Osteoblast (primary cell): ENCODE measurements at regions not wholly inside any gene's neighbourhood (a gene's known extent, or its start where the extent isn't known, plus 50 kb on each side); places are given as distances from the start of the nearest gene placed in this dataset.

Experiments
- DNase-seq: peaks from one replicate; pipeline ENCODE4 v3.0.0; 2011; ENCODE audit warnings: low spot score, mixed read lengths; ENCODE audit not compliant: insufficient read length; ENCODE audit errors: missing footprints
- H2AFZ ChIP-seq: 2 replicates; pipeline ENCODE4 v1.6.0; 2011; ENCODE audit warnings: mild to moderate bottlenecking, low read length
- H3K27ac ChIP-seq: 2 replicates; pipeline ENCODE4 v1.5.1; 2011; ENCODE audit warnings: mild to moderate bottlenecking, low read depth, low read length, moderate library complexity
- H3K27me3 ChIP-seq: 2 replicates; pipeline ENCODE4 v1.6.0; 2012; ENCODE audit warnings: mild to moderate bottlenecking, control low read depth, inconsistent platforms, low read length, moderate library complexity; ENCODE audit not compliant: insufficient read depth
- H3K36me3 ChIP-seq: 2 replicates; pipeline ENCODE4 v1.5.1; 2011; ENCODE audit warnings: mild to moderate bottlenecking, low read length, control low read depth, moderate library complexity; ENCODE audit not compliant: insufficient read depth
- H3K4me1 ChIP-seq: 2 replicates; pipeline ENCODE4 v1.5.1; 2011; ENCODE audit warnings: mild to moderate bottlenecking, low read length, control low read depth, moderate library complexity; ENCODE audit not compliant: insufficient read depth
- H3K4me2 ChIP-seq: 2 replicates; pipeline ENCODE4 v1.6.0; 2011; ENCODE audit warnings: mild to moderate bottlenecking, low read length; ENCODE audit not compliant: insufficient read depth
- H3K4me3 ChIP-seq: fragments of 200-600 bp; sonication (generic); 3 replicates; pipeline ENCODE4 v1.5.1; 2012; ENCODE audit warnings: mild to moderate bottlenecking, low read length, inconsistent platforms; ENCODE audit not compliant: insufficient read depth
- H3K79me2 ChIP-seq: 2 replicates; pipeline ENCODE4 v1.6.0; 2012; ENCODE audit warnings: mild to moderate bottlenecking, low read length, control low read depth, inconsistent platforms; ENCODE audit not compliant: insufficient read depth
- H3K9me3 ChIP-seq: 2 replicates; pipeline ENCODE4 v1.5.1; 2011; ENCODE audit warnings: low read depth, low read length, control low read depth
- H4K20me1 ChIP-seq: 2 replicates; pipeline ENCODE4 v1.6.0; 2012; ENCODE audit warnings: mild to moderate bottlenecking, low read length, control low read depth; ENCODE audit not compliant: insufficient read depth
- TF ChIP-seq, protein P1 (sequence below): IDR thresholded peaks from 2 replicates; pipeline ENCODE4 v1.5.1; 2011; ENCODE audit warnings: mild to moderate bottlenecking, low read depth, low read length, moderate library complexity; ENCODE audit errors: extremely low read depth

DNA sequence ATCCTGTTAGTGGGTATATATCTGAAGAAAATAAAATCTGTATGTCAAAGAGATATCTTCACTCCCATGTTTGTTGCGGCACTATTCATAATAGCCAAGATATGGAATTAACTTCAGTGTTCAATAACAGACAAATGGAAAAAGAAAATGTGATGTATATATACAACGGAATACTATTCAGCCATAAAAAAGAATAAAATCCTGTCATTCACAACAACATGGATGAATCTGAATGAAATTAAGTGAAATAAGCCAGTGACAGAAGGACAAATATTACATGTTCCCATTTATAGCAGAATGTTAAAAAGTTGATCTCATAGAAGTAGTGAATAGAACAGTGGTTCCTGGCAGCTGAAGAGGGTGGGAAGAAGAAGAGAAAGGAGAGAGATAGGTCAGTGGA is 239.1 kb upstream of the RUNX1 start:
- Histone ChIP-seq H3K27ac (no peak overlapping the region), H3K9me3 (no peaks in the 10 kb centered on the region), H2AFZ (no peak overlapping the region), H3K4me2 (no peak overlapping the region), H3K4me3 (no peak overlapping the region), H3K36me3 (no peaks in the 10 kb centered on the region), H4K20me1 (no peaks in the 10 kb centered on the region), H3K27me3 (no peaks in the 10 kb centered on the region), H3K4me1 (no peaks in the 10 kb centered on the region), H3K79me2 (no peaks in the 10 kb centered on the region)
- no peak for DNase-seq
- TF ChIP-seq, protein P1, sequence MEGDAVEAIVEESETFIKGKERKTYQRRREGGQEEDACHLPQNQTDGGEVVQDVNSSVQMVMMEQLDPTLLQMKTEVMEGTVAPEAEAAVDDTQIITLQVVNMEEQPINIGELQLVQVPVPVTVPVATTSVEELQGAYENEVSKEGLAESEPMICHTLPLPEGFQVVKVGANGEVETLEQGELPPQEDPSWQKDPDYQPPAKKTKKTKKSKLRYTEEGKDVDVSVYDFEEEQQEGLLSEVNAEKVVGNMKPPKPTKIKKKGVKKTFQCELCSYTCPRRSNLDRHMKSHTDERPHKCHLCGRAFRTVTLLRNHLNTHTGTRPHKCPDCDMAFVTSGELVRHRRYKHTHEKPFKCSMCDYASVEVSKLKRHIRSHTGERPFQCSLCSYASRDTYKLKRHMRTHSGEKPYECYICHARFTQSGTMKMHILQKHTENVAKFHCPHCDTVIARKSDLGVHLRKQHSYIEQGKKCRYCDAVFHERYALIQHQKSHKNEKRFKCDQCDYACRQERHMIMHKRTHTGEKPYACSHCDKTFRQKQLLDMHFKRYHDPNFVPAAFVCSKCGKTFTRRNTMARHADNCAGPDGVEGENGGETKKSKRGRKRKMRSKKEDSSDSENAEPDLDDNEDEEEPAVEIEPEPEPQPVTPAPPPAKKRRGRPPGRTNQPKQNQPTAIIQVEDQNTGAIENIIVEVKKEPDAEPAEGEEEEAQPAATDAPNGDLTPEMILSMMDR: no peak

DNA sequence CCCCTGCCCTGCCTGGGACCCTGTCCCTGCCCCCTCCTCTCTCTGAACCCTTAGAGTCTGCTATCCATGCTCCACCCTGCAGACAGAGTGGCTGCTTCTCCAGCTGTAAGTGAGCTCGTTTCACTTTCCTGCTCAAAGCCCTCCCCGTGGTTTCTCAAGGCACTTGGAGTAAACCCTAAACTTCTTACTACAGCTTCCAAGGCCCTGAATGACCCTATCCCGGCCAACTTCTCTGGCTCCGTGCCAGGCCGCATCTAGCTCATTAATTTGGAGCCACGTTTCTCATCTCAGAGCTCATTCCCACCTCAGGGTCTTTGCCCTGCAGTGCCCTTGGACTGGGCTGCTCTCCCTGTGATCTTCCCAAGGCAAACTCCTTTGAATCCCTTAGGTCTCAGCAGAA is 235.1 kb upstream of the RUNX1 start:
- Histone ChIP-seq H3K27me3 (no peaks in the 10 kb centered on the region), H3K27ac (no peak overlapping the region), H3K36me3 (no peaks in the 10 kb centered on the region), H3K4me1 (no peaks in the 10 kb centered on the region), H2AFZ (peak overlapping the region; percentile 57), H4K20me1 (no peaks in the 10 kb centered on the region), H3K9me3 (no peaks in the 10 kb centered on the region), H3K79me2 (no peaks in the 10 kb centered on the region), H3K4me2 (peak overlapping the region; percentile 37), H3K4me3 (no peak overlapping the region)
- TF ChIP-seq, protein P1: no peak
- no peak for DNase-seq

DNA sequence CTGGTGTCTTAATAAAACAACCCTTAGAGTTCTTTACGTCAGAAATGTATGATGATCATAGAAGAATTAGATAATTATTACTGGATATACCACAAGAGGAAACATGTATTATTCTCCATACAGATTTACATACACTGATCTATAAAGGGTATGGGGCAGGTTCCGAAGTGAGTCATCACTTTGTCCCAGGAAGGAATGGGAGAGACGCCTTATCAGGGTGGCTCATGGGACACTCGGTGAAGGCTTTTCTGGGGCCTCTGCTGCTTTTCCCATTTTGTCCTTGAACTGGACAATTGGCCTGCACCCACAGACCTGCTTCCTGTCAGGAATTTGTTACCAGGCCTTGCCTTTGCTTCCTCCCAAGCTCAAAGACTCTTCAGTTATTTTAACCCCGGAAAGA is 233.8 kb upstream of the RUNX1 start:
- H2AFZ ChIP-seq: no peak overlapping the region
- H3K27ac ChIP-seq: no peak overlapping the region
- H3K9me3 ChIP-seq: no peaks in the 10 kb centered on the region
- H3K4me1 ChIP-seq: peaks cover 2% of the 10 kb centered on the region
- H3K36me3 ChIP-seq: no peaks in the 10 kb centered on the region
- no peak overlapping the region for H3K4me3 ChIP-seq
- H4K20me1 ChIP-seq: no peaks in the 10 kb centered on the region
- no peak for DNase-seq
- no peaks in the 10 kb centered on the region for H3K27me3 ChIP-seq
- TF ChIP-seq, protein P1: no peak
- no peak overlapping the region for H3K4me2 ChIP-seq
- no peaks in the 10 kb centered on the region for H3K79me2 ChIP-seq

DNA sequence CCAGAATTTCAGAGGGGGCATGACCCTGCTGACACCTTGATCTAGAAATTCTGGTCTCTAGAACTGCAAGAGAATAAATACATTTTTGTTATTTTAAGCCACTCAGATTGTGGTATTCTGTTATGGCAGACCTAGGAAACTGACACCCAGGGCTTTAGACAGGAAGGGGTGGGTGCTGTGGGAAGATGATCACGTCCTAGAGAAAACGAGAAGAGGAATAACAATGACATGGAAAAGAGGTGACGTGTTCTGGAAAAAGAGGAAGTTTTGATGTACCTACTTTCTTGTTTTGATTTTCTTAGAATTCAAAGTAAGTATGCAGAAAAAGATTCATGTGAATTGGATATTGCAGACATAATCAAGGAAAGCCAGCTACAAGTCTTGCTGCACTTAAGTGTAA is 232.9 kb upstream of the RUNX1 start:
- Histone ChIP-seq H3K4me2 (no peak overlapping the region), H3K9me3 (no peaks in the 10 kb centered on the region), H3K27me3 (no peaks in the 10 kb centered on the region), H2AFZ (no peak overlapping the region), H3K4me1 (peaks cover 9% of the 10 kb centered on the region), H3K27ac (no peak overlapping the region), H3K79me2 (no peaks in the 10 kb centered on the region), H3K36me3 (no peaks in the 10 kb centered on the region), H4K20me1 (no peaks in the 10 kb centered on the region), H3K4me3 (no peak overlapping the region)
- no peak for DNase-seq
- TF ChIP-seq, protein P1: no peak
